Effector CD4-positive, alpha-beta T cell (primary cell): ENCODE measurements at regions not wholly inside any gene's neighbourhood (a gene's known extent, or its start where the extent isn't known, plus 50 kb on each side); places are given as distances from the start of the nearest gene placed in this dataset.
"Not testable (repeated sequence)": the region's sequence is repeated elsewhere in the genome, so short reads cannot be mapped to it uniquely, and the experiment has no call there.

Experiments
- DNase-seq: peaks from one replicate; pipeline ENCODE4 v3.0.0-alpha.2; 2020

DNA sequence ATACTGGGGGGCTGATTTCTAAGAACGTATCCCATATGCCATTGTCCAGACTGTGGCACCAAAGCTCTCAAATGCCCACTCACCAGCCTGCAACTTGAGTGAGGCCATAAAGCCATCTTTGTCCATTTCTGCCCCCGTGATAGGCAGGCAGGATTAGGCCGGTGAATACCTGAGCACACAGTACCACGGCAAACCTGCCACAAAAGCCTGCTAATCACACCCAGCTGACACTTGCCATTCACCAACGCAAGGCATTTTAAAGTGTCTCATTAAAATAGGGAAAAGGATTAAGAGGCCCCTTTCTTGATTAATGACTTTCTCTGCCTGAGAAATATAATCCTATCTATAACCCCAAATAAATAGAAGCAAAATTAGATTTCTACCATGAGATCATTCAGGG, 111.4 kb upstream of the NANOS1 start:
- DNase-seq, result no peak

DNA sequence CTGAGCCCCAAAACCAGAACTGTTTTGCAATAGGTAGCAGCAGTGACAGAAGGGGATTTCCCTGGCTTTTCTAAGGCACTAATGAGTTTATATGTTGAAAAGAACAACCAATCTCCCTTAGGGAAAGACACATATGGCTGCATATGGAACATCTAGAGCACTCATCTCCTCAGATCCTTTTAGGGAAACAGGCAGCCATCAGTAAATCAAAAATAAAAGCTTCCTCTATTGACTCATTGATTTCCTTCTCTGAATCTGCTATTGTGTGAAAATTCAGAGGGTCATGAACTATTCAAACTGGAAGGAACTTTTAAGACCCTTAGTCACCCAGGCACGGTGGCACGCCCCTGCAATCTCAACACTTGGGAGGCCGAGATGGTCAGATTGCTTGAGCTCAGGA, 110.9 kb upstream of the NANOS1 start:
- no peak for DNase-seq

DNA sequence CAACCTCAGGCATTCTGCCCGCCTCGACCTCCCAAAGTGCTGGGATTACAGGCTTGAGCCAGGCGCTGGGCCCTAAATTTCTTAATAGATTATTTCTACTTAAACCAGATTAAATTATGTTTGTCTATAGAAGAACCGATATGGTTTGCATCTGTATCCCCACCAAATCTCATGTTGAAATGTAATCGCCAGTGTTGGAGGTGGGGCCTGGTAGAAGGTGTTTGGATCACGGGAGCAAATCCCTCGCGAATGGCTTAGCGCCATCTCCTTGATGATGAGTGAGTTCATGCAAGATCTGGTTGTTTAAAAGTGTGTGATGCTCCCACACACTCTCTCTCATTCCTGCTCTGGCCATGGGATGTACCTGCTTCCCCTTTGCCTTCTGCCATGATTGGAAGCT, 109.3 kb upstream of the NANOS1 start:
- DNase-seq, result no peak

DNA sequence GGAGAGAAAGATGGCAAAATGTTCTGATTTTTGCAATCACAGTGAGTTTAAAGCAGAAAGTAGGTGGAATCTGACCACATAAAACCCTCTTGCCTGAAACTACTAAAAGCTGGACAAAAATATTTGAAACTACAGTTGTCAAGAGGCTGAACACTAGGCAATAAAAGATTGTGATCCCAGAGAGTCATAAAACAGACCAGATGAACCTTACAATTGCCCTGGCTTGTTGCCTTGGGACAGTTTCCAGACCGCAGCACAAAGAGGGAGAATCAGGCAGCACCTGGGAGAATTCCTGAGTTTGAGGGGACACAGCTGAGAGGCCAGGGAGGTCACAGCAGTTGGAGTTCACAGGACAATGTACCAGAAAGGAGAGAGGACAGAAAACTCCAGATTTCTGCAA, 107.3 kb upstream of the NANOS1 start:
- no peak for DNase-seq

DNA sequence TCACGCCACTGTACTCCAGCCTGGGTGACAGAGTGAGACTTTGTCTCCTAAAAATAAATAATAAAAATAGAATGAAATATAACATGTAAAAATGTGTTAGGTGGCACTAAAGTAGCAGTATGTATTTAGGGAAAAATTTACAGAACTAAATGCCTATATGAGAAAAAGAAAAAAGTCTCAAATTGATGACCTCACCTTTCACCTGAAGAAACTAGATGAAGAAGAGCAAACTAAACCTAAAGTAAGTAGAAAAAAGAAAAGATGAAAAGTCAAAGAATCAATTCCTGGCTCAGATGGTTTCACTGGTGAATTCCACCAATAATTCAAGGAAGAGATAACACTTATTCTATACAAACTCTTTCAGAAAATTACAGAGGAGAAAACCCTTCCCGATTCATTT, 106.5 kb upstream of the NANOS1 start:
- no peak for DNase-seq

DNA sequence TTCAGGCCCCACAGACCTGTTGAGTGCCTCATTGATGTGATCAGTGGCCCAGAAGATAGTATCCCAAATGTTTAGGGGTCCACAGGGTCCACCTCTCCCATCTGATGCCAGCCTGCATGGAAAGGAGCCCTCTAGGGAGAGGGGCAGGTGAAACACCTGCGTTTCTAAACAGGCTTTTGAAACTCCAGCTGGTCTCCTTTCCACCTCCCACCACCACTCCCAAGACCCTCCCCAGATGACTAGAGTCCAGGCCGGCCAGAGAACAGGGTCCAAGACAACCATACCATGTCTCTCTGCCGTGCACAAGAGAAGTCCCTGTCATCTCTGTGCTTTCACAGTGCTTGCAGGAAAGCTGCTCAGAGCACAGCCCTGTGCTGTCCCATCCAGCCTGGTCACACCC, 105.0 kb upstream of the NANOS1 start:
- no peak for DNase-seq

DNA sequence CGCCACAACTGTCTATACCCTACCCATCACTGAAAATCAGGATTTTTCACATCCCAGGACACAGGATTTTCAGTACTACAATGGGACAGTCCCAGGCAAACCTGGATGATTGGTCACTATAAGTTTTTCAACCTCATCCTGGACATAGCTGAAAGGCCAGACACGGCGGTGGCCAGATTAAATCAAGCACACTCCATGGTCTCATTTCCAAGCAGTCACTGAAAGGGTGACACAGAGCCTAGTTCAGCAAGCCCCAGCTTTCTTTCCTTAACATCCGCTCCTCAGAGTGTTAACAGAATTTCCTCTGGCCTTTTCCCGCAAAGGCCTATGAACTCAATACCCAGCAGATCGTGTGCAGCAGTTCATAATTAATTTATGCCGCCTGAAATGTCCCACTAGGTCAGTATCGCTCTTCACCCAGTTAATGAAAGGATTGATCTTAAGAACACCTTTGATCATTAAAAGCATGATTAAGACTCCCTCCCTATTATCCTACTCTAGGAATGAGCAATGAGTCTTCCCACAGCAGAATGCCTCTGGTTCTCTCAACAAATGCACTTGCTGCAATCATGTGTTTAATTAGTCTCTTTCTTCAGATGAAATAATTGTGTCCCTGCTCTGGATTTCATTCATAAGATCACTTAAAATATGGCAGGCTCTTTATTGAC, 104.0 kb upstream of the NANOS1 start:
- DNase-seq, result no peak

DNA sequence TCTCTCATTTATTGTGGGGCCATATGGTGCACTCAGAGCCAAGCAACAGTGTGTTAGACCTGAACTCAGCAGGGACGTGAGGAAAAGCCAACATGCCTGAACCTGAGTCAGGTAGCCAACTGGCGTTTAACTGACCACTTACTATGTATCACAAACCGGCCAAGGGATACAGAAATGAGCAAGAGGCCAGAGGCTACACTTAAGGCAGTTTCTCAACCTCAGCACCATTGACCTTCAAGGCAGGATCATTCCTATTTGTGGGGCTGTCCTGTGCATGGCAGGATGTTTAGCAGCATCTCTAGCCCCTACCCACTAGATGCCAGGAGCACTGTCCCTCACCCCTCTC, 103.5 kb upstream of the NANOS1 start:
- DNase-seq, result no peak

DNA sequence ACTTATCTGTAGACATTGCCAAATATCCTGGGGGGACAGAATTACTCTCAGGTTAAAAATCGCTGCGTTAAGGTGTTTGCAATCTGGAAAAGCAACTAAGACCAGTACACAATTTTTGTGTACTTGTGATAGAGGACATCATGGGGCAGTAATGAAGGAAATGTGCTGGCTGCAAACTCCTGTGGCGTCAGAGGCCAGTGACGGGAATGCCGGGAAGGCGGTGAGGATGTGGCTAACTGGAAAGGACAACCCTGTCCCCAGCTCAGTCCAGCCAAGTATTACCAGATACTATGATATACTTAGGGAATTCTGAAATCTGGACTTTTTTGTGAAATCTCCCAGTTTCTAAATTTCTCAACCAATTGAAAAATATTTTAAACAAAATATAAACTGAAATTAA, 103.1 kb upstream of the NANOS1 start:
- DNase-seq, result no peak

DNA sequence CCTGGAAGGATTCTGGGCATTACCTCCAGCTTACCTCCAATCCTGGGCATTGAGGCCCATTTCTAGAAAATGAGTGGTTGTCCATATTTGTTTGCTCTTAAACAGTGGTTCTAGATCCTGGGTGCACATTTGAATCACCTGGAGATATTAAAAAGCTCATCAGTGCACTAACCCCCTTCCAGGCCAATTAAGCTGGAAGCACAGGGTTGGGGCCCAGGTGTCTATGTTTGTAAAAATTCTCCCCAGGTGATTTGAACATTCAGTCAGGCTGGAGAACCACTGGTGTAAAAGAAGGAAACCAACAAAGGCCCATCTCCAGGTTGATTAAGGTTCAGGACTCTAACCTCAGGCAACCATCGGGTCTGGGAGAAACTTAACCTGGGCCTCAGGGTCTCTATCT, 102.6 kb upstream of the NANOS1 start:
- no peak for DNase-seq

DNA sequence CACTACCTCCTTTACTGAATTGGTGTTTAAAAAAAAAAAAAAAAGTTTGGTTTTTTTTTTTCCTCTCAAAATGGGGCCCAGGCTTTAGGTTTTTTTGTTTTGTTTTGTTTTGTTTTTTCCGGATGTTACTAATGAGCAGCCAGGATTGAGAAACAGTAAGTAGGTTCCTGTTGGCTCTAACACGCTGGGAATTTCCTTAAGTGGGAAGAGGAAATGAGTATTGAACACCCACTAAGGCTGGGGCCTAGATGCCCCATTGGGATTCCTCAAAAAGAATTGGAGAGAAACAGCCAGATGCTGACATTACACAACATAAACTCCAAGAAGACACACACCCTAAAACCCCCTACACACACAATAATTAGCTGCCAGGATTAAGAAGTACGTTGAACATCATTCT, 102.2 kb upstream of the NANOS1 start:
- no peak for DNase-seq

DNA sequence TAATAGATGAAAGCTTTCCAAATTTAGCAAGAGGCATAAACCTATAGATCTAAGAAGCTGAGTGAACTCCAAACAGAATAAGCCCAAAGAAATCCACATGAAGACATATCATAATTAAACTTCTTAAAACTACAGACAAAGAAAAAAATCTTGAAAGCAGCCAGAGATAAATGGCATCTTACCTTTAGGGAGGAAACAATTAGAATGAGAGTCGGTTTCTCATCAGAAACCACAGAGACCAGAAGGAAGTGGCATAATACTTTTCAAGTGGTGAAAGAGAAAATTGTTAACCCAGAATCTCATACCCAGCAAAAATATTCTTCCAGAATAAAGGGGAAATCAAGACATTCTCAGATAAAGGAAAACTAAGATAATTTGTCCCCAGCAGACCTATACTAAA, 98.9 kb upstream of the NANOS1 start:
- no peak for DNase-seq

DNA sequence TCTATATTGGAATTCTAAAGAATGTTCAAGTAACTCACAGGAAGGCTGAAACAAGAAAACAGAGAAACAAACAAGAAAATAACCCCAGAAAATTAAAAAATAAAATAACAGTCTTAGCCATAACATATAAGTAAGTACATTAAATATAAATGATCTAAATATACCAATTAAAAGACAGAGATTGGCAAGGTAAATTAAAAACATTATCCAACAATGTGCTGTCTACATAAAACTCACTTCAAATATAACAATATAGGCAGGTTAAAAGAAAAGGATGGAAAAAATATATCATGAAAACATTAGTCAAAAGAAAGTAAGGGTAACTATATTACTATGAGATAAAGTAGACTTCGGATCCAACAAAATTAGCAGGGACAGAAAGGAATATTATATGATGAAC, 98.1 kb upstream of the NANOS1 start:
- no peak for DNase-seq

DNA sequence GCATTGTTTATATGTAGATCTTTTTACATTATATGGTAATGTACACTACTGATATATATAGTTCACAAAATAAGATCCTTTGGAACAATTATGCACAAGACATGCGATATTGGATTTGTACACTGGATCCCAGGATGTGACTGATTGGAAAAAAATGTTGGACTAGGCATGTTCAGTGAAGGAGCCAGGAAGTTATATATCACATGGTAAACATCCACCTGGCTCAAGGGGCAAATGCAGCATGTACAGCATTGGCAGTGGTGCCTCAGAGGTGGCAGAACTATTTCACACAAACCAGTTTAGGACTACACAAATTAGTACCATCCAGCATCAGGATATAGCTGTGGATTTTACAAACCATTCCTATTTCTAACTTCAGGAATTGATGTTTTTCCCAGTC, 97.4 kb upstream of the NANOS1 start:
- DNase-seq, result not testable (repeated sequence)

DNA sequence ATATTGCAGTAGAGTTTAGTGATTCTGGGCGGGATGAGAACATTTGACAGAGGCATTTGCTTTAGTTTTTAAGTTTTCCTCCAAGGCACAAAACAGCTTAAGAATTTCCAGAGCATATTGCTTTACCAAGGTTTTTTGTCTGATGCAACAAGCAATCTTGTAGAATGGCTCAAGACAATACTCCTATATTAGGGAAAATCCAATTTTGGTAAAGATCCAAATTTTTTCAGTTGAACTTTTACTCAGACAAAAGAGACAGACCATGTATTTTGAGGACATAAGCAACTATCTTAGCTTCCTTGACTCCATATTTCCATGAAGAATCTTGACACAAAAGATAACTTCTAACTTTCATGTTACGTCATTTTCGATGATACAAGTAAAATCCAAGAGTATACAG, 92.3 kb upstream of the NANOS1 start:
- no peak for DNase-seq

DNA sequence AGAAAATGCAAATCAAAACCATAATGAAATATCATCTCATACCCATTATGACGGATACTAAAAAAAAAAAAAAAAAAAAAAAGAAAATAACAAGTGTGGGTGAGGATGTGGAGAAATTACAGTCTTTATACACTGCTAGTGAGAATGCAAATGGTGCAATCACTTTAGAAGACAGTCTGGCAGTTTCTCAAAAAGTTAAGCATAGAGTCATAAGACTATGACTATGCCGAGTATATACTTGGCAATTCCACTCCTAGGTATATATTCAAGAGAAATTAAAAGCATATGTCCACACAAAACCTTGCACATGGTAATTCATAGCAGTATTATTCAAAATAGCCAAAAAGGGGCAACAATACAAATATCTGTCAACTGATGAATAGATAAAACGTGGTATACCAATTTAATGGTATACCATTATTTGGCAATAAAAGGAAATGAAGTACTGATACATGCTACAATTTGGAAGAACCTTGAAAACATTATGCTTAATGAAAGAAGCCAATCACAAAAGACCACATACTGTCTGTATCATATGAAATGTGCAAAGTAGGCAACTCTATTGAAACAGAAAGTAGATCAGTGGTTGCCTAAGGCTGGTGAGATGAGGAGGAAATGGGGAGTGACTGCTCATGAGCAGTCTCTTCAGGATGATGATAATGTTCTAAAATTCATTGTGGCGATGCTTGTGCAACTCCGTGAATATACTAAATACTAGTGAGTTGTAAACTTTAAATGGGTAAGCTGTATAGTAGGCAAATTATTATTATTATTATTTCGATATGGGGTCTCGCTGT, 90.1 kb upstream of the NANOS1 start:
- no peak for DNase-seq

DNA sequence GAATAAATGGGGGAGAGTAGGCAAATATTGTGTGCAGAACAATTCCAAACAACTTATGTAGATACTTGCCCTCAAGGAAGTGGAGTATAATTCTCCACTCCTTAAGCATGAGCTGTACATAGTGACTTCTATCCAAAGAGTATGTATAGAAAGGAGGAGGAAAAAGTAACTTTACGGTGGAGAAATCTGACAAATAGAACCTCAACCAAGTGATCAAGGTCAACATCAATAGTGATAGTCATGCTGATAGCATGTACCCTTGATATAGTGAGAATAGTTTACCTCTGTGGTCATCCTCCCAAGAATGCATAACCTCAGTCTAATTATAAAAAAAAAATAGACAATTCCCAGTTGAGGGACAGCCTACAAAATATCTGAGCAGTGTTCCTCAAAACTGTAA, 89.1 kb upstream of the NANOS1 start:
- no peak for DNase-seq

DNA sequence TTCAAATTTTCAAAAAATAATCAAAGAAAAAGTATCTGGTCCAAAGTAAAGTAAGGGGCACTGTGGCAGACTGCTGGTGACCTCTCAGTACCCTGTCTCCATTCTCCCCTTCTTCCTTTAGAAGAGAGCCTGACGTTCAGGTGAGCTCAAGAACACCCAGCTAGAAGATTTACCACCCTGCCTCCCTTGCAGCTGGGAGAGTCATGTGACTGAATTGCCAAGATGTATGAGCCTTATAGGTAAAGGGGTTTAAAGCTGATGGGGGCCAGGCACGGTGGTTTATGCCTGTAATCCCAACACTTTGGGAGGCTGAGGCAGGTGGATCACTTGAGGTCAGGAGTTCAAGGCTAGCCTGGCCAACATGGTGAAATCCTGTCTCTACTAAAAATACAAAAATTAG, 86.3 kb upstream of the NANOS1 start:
- DNase-seq, result no peak

DNA sequence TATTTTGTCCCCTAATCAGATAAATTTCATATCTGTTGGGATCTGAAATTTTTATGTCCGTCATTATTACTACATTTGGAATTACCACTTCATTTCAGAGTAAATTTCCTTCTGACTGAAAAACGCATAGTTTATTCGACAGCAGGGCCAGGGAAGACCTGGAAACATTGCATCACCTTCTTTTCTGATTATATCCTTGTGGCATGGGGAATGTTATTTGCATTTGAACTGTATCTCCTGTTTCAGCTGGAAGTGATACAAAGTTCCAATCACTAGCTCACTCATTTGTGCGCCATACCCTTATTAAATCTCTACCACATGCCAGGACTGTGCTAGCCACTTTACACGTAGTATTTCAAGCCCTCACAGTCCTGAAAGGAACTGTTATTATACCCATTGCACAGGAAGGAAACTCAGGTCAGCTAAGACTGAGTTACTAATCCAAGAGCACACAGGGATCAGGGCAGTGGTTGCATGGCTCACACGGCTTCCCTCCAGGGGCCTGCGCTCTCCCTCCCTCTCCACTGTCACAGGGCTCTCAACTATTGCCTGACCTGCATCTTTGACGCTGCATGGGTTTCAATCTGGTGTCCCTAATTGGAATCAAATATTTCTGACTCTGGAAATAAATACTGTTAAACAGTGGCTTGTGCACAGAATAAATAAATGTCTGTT, 84.4 kb upstream of the NANOS1 start:
- DNase-seq, result no peak

DNA sequence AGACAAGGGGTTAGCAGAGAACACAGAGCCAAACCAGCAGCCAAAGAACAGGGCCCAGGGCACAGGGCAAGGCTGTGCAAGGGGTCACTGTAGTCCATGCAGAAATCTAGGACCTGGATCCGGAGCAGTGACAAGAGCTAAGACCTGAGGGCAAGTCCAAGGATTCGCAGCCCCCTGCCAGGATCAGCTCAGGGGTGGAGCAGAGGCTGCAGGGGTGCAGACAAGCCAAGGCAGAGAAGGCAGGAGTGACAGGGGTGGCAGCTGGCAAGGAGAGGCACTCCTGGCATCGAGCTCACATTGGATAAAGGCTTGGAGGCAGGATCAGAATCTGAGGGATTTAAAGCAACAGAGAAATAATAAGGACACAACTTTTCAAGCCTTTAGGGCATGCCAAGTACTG, 80.7 kb upstream of the NANOS1 start:
- no peak for DNase-seq

DNA sequence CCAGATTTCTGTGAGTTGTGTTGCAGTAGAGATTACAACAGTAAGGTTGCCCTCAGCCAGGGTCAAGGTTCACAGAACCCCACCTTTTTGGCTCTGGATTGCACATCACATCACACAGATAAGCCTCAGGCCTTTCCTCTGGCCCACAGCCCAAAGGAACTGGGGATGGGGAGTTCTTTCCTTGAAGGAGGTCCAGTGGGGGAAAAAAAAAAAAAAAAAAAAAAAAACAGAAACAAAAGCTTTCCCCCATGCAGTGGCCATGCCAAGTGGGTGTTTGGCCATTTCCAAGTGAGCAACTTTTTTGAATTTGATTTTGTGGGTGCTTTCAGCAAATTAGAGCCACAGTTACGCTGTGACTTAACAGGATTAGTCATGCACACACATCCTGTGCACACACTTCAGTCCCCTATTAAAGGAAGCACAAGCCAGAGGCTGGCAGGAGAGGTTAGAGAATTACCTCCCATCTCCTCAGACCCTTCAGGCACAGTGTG, 79.3 kb upstream of the NANOS1 start:
- DNase-seq, result no peak

DNA sequence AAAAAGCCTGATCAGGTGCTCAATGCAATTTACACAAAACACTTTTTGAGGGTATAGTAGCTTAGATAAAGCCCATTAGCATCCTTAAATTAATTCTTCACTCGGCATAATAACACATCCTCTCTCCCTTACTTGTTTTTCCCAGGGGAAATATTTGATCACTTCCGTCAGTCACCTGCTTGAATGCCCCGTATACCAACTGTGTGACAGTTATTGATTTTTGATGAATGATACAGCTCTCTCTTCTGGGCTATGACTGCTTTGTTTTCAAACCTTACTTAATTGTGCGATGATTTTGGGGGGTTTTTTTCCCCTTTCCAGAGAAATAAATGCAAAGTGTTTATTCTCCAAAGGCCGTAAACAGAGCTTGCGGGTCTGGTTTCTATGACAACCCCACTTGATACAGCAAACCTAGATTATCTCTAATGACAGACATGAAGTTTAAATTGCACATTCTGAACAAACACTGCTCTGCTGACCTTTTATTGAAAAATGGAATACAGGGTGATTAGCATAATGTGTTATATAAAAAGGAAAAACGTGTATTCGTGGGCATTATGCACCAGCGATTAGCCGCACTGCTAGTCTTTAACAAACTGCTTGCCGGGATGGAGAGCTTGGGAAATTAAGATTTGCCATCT, 78.4 kb upstream of the NANOS1 start:
- no peak for DNase-seq

DNA sequence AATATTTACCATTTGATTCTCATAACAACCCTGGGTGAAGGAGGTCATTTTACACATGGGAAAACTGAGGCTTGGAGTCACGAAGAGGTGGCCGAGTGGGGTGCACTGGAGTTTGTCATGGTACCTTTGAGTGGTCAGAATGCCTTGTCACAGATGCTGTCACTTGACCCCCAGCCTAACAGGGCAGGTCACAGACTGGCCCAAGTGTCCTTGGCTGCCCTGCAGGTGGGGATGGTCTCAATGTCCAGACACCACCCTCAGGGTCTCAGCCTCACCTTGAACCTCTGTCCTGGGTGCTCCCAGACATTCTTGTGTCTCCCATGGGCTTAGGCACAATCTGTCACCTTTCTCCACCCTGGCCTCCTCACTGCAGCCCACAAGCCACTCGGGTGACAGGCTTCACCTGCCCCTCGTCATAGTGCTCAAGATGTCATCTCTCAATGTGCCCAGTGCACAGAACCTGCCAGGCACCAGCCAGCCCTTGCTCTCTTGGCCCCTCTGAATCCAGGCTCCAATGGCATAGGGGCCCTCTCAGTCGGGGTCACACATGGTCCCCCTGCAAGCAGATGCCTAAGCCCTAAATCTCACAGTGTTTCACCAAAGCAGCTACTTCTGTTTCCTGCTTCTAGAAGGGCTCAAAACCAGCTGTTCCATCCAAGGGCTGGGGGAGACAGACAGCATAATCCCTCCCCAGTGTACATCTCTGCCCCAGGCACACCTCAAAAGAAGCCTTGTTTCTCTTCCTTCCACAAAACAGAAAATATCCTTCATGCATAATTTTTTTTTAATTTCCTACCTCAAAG, 76.8 kb upstream of the NANOS1 start:
- no peak for DNase-seq
